Testis (tissue), 2 donors: ENCODE measurements at regions not wholly inside any gene's neighbourhood (a gene's known extent, or its start where the extent isn't known, plus 50 kb on each side); places are given as distances from the start of the nearest gene placed in this dataset.
"Not testable (repeated sequence)": the region's sequence is repeated elsewhere in the genome, so short reads cannot be mapped to it uniquely, and the experiment has no call there.

Experiments
- CTCF ChIP-seq, 3 experiments: fragments of 450-650 bp in 2 of 3; fragments of 200-600 bp in 1 of 3; sonication (generic) in 1 of 3; IDR thresholded peaks; one replicate each; pipeline ENCODE4 v1.5.1; 2016 to 2019; ENCODE audit warnings: antibody characterized with exemption in 3 of 3, mild to moderate bottlenecking in 2 of 3, moderate library complexity in 1 of 3
- POLR2A ChIP-seq: fragments of 450-650 bp; IDR thresholded peaks from one replicate; pipeline ENCODE4 v1.6.1; 2017; ENCODE audit warnings: antibody characterized with exemption, mild to moderate bottlenecking, moderate library complexity

GRCh38 chr12:60603475-60603874 is 1007.6 kb downstream of the SLC16A7 start:
- not testable (repeated sequence) for TF ChIP-seq CTCF (IDR thresholded peaks at IDR 0.05); POLR2A
